H1 (cell line): ENCODE measurements at regions not wholly inside any gene's neighbourhood (a gene's known extent, or its start where the extent isn't known, plus 50 kb on each side); places are given as distances from the start of the nearest gene placed in this dataset.
A peak's percentile ranks its signal among the peaks of the same experiment; 100 is the strongest.

Source experiments
- CEBPB ChIP-seq: IDR thresholded peaks from 2 replicates; pipeline ENCODE4 v1.6.1; 2012; ENCODE audit warnings: low read depth, low read length
- CHD2 ChIP-seq: IDR thresholded peaks from 2 replicates; pipeline ENCODE4 v1.6.1; 2012; ENCODE audit warnings: low read length, improper control_type of control experiment
- CTCF ChIP-seq, 3 experiments: IDR thresholded peaks; 1 replicate in 2 of 3; 2 replicates in 1 of 3; pipeline versions ENCODE4 v1.5.1 to v1.6.1; 2011; ENCODE audit warnings: low read length in 3 of 3, mild to moderate bottlenecking in 3 of 3, inconsistent platforms in 2 of 3, low read depth in 1 of 3, moderate library complexity in 1 of 3; ENCODE audit not compliant: insufficient read depth in 1 of 3; ENCODE audit errors: control extremely low read depth in 1 of 3
- GABPA ChIP-seq: IDR thresholded peaks from 2 replicates; pipeline ENCODE4 v1.6.1; 2011; ENCODE audit warnings: mild to moderate bottlenecking, low read length, moderate library complexity, borderline replicate concordance; ENCODE audit not compliant: insufficient read depth
- JUN ChIP-seq: IDR thresholded peaks from 2 replicates; pipeline ENCODE4 v1.6.1; 2011; ENCODE audit warnings: low read depth, mild to moderate bottlenecking, improper control_type of control experiment, low read length
- JUND ChIP-seq: IDR thresholded peaks from 2 replicates; pipeline ENCODE4 v1.6.1; 2011; ENCODE audit warnings: mild to moderate bottlenecking, improper control_type of control experiment, low read length
- POLR2A ChIP-seq, 2 experiments: IDR thresholded peaks; 1 replicate in 1 of 2; 2 replicates in 1 of 2; pipeline ENCODE4 v1.6.1; 2011; ENCODE audit warnings: low read depth in 2 of 2, low read length in 2 of 2, mild to moderate bottlenecking in 2 of 2; ENCODE audit errors: control extremely low read depth in 1 of 2
- POLR2AphosphoS5 ChIP-seq: IDR thresholded peaks from 2 replicates; pipeline ENCODE4 v1.6.1; 2011; ENCODE audit warnings: low read depth, low read length
- RXRA ChIP-seq: IDR thresholded peaks from 2 replicates; pipeline ENCODE4 v1.6.1; 2011; ENCODE audit warnings: low read depth, mild to moderate bottlenecking, low read length, moderate library complexity; ENCODE audit not compliant: insufficient read depth
- SP1 ChIP-seq: IDR thresholded peaks from 2 replicates; pipeline ENCODE4 v1.6.1; 2011; ENCODE audit warnings: low read depth, low read length
- TBP ChIP-seq: IDR thresholded peaks from 2 replicates; pipeline ENCODE4 v1.6.1; 2011; ENCODE audit warnings: low read depth, low read length, improper control_type of control experiment

- TF ChIP-seq POLR2A (IDR thresholded peaks at IDR 0.05; ENCODE audit: control extremely low read depth in 1 of 2, low read depth in 2 of 2, low read length in 2 of 2) (no peak), JUND (no peak), CHD2 (no peak), JUN (no peak), CEBPB (no peak), GABPA (no peak), CTCF (IDR thresholded peaks at IDR 0.05; ENCODE audit: control extremely low read depth in 1 of 3, insufficient read depth in 1 of 3, low read depth in 1 of 3, low read length in 3 of 3) (peak; percentile 43 to 56 (median 54)), SP1 (no peak), POLR2AphosphoS5 (no peak), TBP (no peak), RXRA (no peak)
These were observed 92.0 kb upstream of the HAO2 start for GRCh38 chr1:119276558-119276957.
